ENCODE measurements at regions not wholly inside any gene's neighbourhood (a gene's known extent, or its start where the extent isn't known, plus 50 kb on each side); places are given as distances from the start of the nearest gene placed in this dataset.

DNA sequence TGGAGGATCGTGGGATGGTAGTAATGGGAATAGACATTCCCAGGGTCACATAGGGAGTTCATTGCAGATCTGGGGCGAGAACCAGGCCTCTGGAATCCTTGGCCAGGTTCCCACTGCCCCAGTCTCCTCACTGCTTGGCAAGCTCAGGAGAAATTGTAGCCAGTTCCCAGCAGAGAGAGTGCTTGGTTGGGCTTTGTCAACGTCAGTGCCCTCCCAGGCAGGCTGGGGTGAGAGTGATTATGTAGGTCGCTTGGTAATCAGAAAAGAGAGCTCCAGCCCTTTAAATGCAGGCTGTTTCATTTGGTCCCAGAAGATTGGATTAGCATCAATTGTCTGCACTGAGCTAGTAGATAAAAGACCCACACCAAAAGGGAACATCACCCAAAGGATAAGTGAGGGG is 51.8 kb upstream of the GALNT10 start:
- no peak for TF ChIP-seq EZH2 (IDR thresholded peaks at IDR 0.05; ENCODE audit: borderline replicate concordance, insufficient read depth, low read depth, low read length, poor library complexity, severe bottlenecking)
- TF ChIP-seq, protein P1, sequence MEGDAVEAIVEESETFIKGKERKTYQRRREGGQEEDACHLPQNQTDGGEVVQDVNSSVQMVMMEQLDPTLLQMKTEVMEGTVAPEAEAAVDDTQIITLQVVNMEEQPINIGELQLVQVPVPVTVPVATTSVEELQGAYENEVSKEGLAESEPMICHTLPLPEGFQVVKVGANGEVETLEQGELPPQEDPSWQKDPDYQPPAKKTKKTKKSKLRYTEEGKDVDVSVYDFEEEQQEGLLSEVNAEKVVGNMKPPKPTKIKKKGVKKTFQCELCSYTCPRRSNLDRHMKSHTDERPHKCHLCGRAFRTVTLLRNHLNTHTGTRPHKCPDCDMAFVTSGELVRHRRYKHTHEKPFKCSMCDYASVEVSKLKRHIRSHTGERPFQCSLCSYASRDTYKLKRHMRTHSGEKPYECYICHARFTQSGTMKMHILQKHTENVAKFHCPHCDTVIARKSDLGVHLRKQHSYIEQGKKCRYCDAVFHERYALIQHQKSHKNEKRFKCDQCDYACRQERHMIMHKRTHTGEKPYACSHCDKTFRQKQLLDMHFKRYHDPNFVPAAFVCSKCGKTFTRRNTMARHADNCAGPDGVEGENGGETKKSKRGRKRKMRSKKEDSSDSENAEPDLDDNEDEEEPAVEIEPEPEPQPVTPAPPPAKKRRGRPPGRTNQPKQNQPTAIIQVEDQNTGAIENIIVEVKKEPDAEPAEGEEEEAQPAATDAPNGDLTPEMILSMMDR (IDR thresholded peaks at IDR 0.05) = no peak
- Histone ChIP-seq H3K9ac (ENCODE audit: low read length) (no peak overlapping the region), H3K4me2 (replicated peaks; ENCODE audit: low read depth, low read length, poor library complexity, severe bottlenecking) (no peak overlapping the region), H2AFZ (ENCODE audit: insufficient read depth, low read depth, low read length, poor library complexity, severe bottlenecking) (no peak overlapping the region), H3K4me1 (ENCODE audit: control insufficient read depth in 2 of 2, insufficient read depth in 2 of 2, low read length in 2 of 2) (no peaks in the 10 kb centered on the region), H3K27me3 (replicated peaks in 1 of 4; ENCODE audit: control extremely low read depth in 1 of 4, control insufficient read depth in 3 of 4, insufficient read depth in 4 of 4, low read length in 3 of 4) (peaks cover 0 to 10% (median 0%) of the 10 kb centered on the region in 4 experiments), H3K27ac (ENCODE audit: low read length in 2 of 2) (no peak overlapping the region), H3K4me3 (ENCODE audit: control extremely low read depth in 1 of 5, extremely low read depth in 1 of 5, insufficient read depth in 1 of 5, low read depth in 2 of 5, low read length in 4 of 5) (no peak overlapping the region), H4K20me1 (ENCODE audit: control insufficient read depth, insufficient read depth, low read length, poor library complexity, severe bottlenecking) (no peaks in the 10 kb centered on the region), H3K9me3 (ENCODE audit: control extremely low read depth in 1 of 3, control insufficient read depth in 2 of 3, insufficient read depth in 1 of 3, low read length in 2 of 3) (no peaks in the 10 kb centered on the region), H3K36me3 (replicated peaks in 1 of 2; ENCODE audit: control extremely low read depth in 1 of 2, control insufficient read depth in 1 of 2, extremely low read depth in 1 of 2, insufficient read depth in 2 of 2, low read length in 1 of 2) (no peaks in the 10 kb centered on the region), H3K79me2 (ENCODE audit: control insufficient read depth, insufficient read depth, low read length) (no peaks in the 10 kb centered on the region)
- no peak for DNase-seq
- ATAC-seq (ENCODE audit: low read depth) = no peak
- Mint-ChIP-seq H3K27ac (no peak overlapping the region), H3K27me3 (peaks cover 19% of the 10 kb centered on the region), H3K4me3 (no peak overlapping the region), H3K9me3 (ENCODE audit: insufficient read depth) (no peaks in the 10 kb centered on the region), H3K4me1 (no peaks in the 10 kb centered on the region)
- POLR2A ChIA-PET = no interaction called here
- intact Hi-C loops (cut with micrococcal nuclease) = no loop called here
- CTCF ChIA-PET = interaction anchor here (1.4 kb wide), 1 partner anchor 22 kb away, joined by 4 read pairs; no protein-coding TSS in a partner anchor
- WGBS (ENCODE audit: insufficient coverage) = 81% methylated on average over 3 of the region's 4 CpGs

DNA sequence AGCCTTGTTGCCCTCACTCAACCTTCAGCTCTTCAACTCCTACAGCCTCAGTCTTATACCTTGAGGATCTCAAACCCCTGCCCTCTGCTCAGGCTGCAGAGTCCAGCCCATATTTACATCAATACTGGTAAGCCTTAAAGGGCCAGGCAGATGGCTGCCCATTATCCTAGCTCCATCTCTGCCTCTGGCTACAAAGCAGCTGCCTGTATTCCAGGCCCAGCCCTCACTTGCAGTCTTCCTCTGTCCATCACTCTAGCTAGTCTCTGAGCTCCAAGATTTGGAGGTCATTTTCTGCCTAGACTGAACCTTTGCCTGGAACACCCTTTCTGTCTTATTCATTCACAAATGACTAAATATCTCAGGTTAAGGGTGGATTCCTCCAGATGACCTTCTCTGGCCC is 50.2 kb upstream of the GALNT10 start:
- Histone ChIP-seq H3K4me2 (replicated peaks; ENCODE audit: low read depth, low read length, poor library complexity, severe bottlenecking) (no peak overlapping the region), H3K27ac (ENCODE audit: low read length in 2 of 2) (no peak overlapping the region), H3K9ac (ENCODE audit: low read length) (no peak overlapping the region), H4K20me1 (ENCODE audit: control insufficient read depth, insufficient read depth, low read length, poor library complexity, severe bottlenecking) (no peaks in the 10 kb centered on the region), H3K9me3 (ENCODE audit: control extremely low read depth in 1 of 3, control insufficient read depth in 2 of 3, insufficient read depth in 1 of 3, low read length in 2 of 3) (no peaks in the 10 kb centered on the region), H2AFZ (ENCODE audit: insufficient read depth, low read depth, low read length, poor library complexity, severe bottlenecking) (no peak overlapping the region), H3K4me3 (ENCODE audit: control extremely low read depth in 1 of 5, extremely low read depth in 1 of 5, insufficient read depth in 1 of 5, low read depth in 2 of 5, low read length in 4 of 5) (no peak overlapping the region), H3K79me2 (ENCODE audit: control insufficient read depth, insufficient read depth, low read length) (no peaks in the 10 kb centered on the region), H3K36me3 (replicated peaks in 1 of 2; ENCODE audit: control extremely low read depth in 1 of 2, control insufficient read depth in 1 of 2, extremely low read depth in 1 of 2, insufficient read depth in 2 of 2, low read length in 1 of 2) (no peaks in the 10 kb centered on the region), H3K27me3 (replicated peaks in 1 of 4; ENCODE audit: control extremely low read depth in 1 of 4, control insufficient read depth in 3 of 4, insufficient read depth in 4 of 4, low read length in 3 of 4) (peaks cover 0 to 14% (median 0%) of the 10 kb centered on the region in 4 experiments), H3K4me1 (ENCODE audit: control insufficient read depth in 2 of 2, insufficient read depth in 2 of 2, low read length in 2 of 2) (no peaks in the 10 kb centered on the region)
- Mint-ChIP-seq H3K27ac (no peak overlapping the region), H3K27me3 (peaks cover 26% of the 10 kb centered on the region), H3K4me1 (no peaks in the 10 kb centered on the region), H3K4me3 (no peak overlapping the region), H3K9me3 (ENCODE audit: insufficient read depth) (no peaks in the 10 kb centered on the region)
- intact Hi-C loops (cut with micrococcal nuclease) = no loop called here
- ATAC-seq (ENCODE audit: low read depth) (no peak), DNase-seq (no peak)
- POLR2A ChIA-PET = no interaction called here
- CTCF ChIA-PET = interaction anchor here (1.4 kb wide), 1 partner anchor 20 kb away, joined by 4 read pairs; no protein-coding TSS in a partner anchor
- TF ChIP-seq EZH2 (IDR thresholded peaks at IDR 0.05; ENCODE audit: borderline replicate concordance, insufficient read depth, low read depth, low read length, poor library complexity, severe bottlenecking) = no peak
- TF ChIP-seq, protein P1 (IDR thresholded peaks at IDR 0.05) = no peak

Measured in B cell (primary cell).